ENCODE measurements at regions not wholly inside any gene's neighbourhood (a gene's known extent, or its start where the extent isn't known, plus 50 kb on each side); places are given as distances from the start of the nearest gene placed in this dataset.

- H2AFZ ChIP-seq (ENCODE audit: low read length) = no peak overlapping the region
- DNase-seq = peak; percentile 78
- no peak overlapping the region for H3K4me3 ChIP-seq (ENCODE audit: low read length)
- no peak for ATAC-seq
- no peaks in the 10 kb centered on the region for H3K79me2 ChIP-seq (ENCODE audit: low read length)
- no peak for TF ChIP-seq EZH2phosphoT487 (IDR thresholded peaks at IDR 0.05; ENCODE audit: borderline replicate concordance, low read length)
- no peak for TF ChIP-seq EZH2 (IDR thresholded peaks at IDR 0.05; ENCODE audit: low read length, unreplicated experiment)
- TF ChIP-seq CTCF (conservative IDR thresholded peaks at IDR 0.05; ENCODE audit: low read depth, low read length) = no peak
- ChIA-PET CTCF (interaction anchor here (0.6 kb wide), 1 partner anchor 16 kb away, joined by 3 read pairs; no protein-coding TSS in a partner anchor), POLR2A (ENCODE audit: unreplicated experiment) (no interaction called here)
- H3K9ac ChIP-seq (ENCODE audit: low read length) = peak overlapping the region; percentile 64
- no peaks in the 10 kb centered on the region for H3K36me3 ChIP-seq (ENCODE audit: low read depth, low read length)
- H3K4me2 ChIP-seq (ENCODE audit: low read length) = peak overlapping the region; percentile 66
- intact Hi-C loops (cut with micrococcal nuclease) = loop anchor here (10.0 kb wide), 1 partner anchor 81 kb away; the partner anchor contains the start of gene RASD1
- no peaks in the 10 kb centered on the region for H3K9me2 ChIP-seq (replicated peaks; ENCODE audit: low read length)
- no peaks in the 10 kb centered on the region for H3K9me3 ChIP-seq (ENCODE audit: low read length)
- H3F3A ChIP-seq (ENCODE audit: low read length, unreplicated experiment) = peaks cover 6% of the 10 kb centered on the region
- no peaks in the 10 kb centered on the region for H4K20me1 ChIP-seq (ENCODE audit: low read length)
- no TSS peak for BruUV-seq (replicated peaks)
- H3K27ac ChIP-seq (ENCODE audit: low read length) = peak overlapping the region; percentile 96
- H3K4me1 ChIP-seq (ENCODE audit: insufficient read depth, low read length) = peaks cover 58% of the 10 kb centered on the region
- no peaks in the 10 kb centered on the region for H3K27me3 ChIP-seq (ENCODE audit: low read length)
These were observed 63.5 kb upstream of the MED9 start for GRCh38 chr17:17413215-17413792.

- TF ChIP-seq EZH2phosphoT487 (IDR thresholded peaks at IDR 0.05; ENCODE audit: borderline replicate concordance, low read length) = no peak
- no peak for TF ChIP-seq CTCF (conservative IDR thresholded peaks at IDR 0.05; ENCODE audit: low read depth, low read length)
- no peak for TF ChIP-seq EZH2 (IDR thresholded peaks at IDR 0.05; ENCODE audit: low read length, unreplicated experiment)
- peak overlapping the region; percentile 30; the same call in 1 of the 2 replicates for H3K4me3 ChIP-seq (ENCODE audit: low read length)
- peak overlapping the region; percentile 55 for H2AFZ ChIP-seq (ENCODE audit: low read length)
- DNase-seq = no peak
- no peaks in the 10 kb centered on the region for H3K36me3 ChIP-seq (ENCODE audit: low read depth, low read length)
- no peaks in the 10 kb centered on the region for H3K9me2 ChIP-seq (replicated peaks; ENCODE audit: low read length)
- BruUV-seq (replicated peaks) = TSS peak; percentile 24
- peak overlapping the region; percentile 66 for H3K4me2 ChIP-seq (ENCODE audit: low read length)
- no peaks in the 10 kb centered on the region for H3K27me3 ChIP-seq (ENCODE audit: low read length)
- POLR2A ChIA-PET (ENCODE audit: unreplicated experiment) = no interaction called here
- peaks cover 52% of the 10 kb centered on the region for H3K4me1 ChIP-seq (ENCODE audit: insufficient read depth, low read length)
- no peaks in the 10 kb centered on the region for H3K79me2 ChIP-seq (ENCODE audit: low read length)
- H3F3A ChIP-seq (ENCODE audit: low read length, unreplicated experiment) = peaks cover 6% of the 10 kb centered on the region
- peak overlapping the region; percentile 96 for H3K27ac ChIP-seq (ENCODE audit: low read length)
- H3K9ac ChIP-seq (ENCODE audit: low read length) = peak overlapping the region; percentile 64
- ATAC-seq = no peak
- H4K20me1 ChIP-seq (ENCODE audit: low read length) = no peaks in the 10 kb centered on the region
- intact Hi-C loops (cut with micrococcal nuclease) = loop anchor here (10.0 kb wide), 1 partner anchor 81 kb away; the partner anchor contains the start of gene RASD1
- H3K9me3 ChIP-seq (ENCODE audit: low read length) = no peaks in the 10 kb centered on the region
- CTCF ChIA-PET = interaction anchor here (0.6 kb wide), 1 partner anchor 16 kb away, joined by 3 read pairs; no protein-coding TSS in a partner anchor
These were observed 63.0 kb upstream of the MED9 start for GRCh38 chr17:17413821-17414220.

DNA sequence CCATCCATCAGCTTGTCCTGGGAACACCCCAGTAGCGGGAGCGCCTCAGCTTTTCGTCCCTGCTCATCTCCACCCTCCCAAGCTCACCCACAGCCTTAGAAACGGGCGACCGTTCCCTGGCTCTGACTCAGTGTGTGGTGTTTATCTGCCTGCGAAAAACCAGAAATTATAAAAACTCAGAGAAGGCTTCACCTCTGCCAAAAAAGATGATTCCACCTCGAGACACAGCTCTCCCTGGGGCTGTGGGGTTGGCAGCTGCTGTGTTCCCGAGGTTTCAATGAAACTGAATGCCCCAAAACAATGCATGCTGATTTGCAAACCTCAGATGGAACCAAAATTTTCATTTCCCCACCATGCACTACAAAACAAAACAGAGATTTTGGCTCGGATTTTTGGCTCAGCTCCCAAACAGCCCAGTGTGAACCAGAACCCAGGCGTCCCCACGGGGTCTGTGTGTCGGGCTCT lies 62.4 kb upstream of the MED9 start:
- BruUV-seq (replicated peaks) = no TSS peak
- Histone ChIP-seq H3K36me3 (ENCODE audit: low read depth, low read length) (no peaks in the 10 kb centered on the region), H2AFZ (ENCODE audit: low read length) (peak overlapping the region; percentile 55), H3F3A (ENCODE audit: low read length, unreplicated experiment) (peaks cover 6% of the 10 kb centered on the region), H3K4me2 (ENCODE audit: low read length) (peak overlapping the region; percentile 66), H3K4me3 (ENCODE audit: low read length) (peak overlapping the region; percentile 30; the same call in 1 of the 2 replicates), H3K4me1 (ENCODE audit: insufficient read depth, low read length) (peaks cover 52% of the 10 kb centered on the region), H3K27me3 (ENCODE audit: low read length) (no peaks in the 10 kb centered on the region), H3K9me2 (replicated peaks; ENCODE audit: low read length) (no peaks in the 10 kb centered on the region), H3K79me2 (ENCODE audit: low read length) (no peaks in the 10 kb centered on the region), H3K9ac (ENCODE audit: low read length) (peak overlapping the region; percentile 64), H3K27ac (ENCODE audit: low read length) (peak overlapping the region; percentile 96), H4K20me1 (ENCODE audit: low read length) (no peaks in the 10 kb centered on the region), H3K9me3 (ENCODE audit: low read length) (no peaks in the 10 kb centered on the region)
- DNase-seq (peak; percentile 70), ATAC-seq (peak; percentile 49)
- ChIA-PET POLR2A (ENCODE audit: unreplicated experiment) (interaction anchor here (0.7 kb wide), 1 partner anchor 8 kb away, joined by 6 read pairs; no protein-coding TSS in a partner anchor), CTCF (no interaction called here)
- intact Hi-C loops (cut with micrococcal nuclease) = loop anchor here (10.0 kb wide), 1 partner anchor 80 kb away; the partner anchor contains the start of gene RASD1
- TF ChIP-seq EZH2 (IDR thresholded peaks at IDR 0.05; ENCODE audit: low read length, unreplicated experiment) (no peak), CTCF (conservative IDR thresholded peaks at IDR 0.05; ENCODE audit: low read depth, low read length) (no peak), EZH2phosphoT487 (IDR thresholded peaks at IDR 0.05; ENCODE audit: borderline replicate concordance, low read length) (no peak)
